ENCODE measurements at regions not wholly inside any gene's neighbourhood (a gene's known extent, or its start where the extent isn't known, plus 50 kb on each side); places are given as distances from the start of the nearest gene placed in this dataset.

DNA sequence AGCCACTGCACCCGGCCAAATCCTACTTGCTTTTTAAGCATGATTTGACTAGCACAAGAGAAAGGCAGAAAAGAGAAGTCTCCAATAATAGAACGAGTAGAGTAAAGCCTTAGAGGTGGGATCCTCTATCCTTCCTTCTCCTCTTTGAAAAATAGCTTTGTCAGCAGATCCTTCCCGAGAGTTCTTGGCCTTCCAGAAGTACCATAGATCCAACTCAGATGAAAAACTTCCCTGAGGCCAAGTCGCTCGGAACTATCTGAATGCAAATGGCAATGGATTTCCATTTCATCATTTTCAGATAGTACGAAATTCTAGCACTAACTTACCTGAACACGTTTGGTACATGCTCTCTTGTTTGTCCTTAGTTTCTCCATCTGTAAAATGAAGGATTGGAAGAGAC is 52.0 kb upstream of the SLIT3 start:
- peaks cover 62% of the 10 kb centered on the region for H3K27me3 ChIP-seq (ENCODE audit: low read depth)
- no peak overlapping the region for H3K4me3 ChIP-seq
- H3K9me3 ChIP-seq (replicated peaks), result no peaks in the 10 kb centered on the region

DNA sequence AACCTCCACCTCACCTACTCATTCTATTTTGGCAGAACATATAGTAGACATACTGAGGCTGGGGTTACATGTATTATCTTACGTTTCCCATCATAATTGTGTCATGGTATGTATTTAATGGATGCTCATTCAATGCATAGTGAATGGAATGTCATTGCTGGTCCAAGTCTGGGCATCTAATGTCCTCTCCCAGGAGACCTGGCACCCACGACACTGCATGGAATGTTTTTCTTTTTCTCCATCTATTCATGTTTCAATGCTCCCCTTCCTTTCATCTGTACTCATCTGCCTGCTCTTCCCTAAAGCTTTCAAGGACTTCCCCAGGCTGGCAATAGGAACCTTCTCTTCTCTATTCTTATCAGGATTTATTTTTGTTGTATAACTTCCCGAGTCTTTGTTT is 50.8 kb upstream of the SLIT3 start:
- DNase-seq, result no peak
- H3K9me3 ChIP-seq (replicated peaks), result no peaks in the 10 kb centered on the region
- intact Hi-C loops (cut with micrococcal nuclease), result no loop called here
- H3K4me1 ChIP-seq, result peaks cover 6% of the 10 kb centered on the region
- H3K27ac ChIP-seq (replicated peaks), result no peak overlapping the region
- H3K4me3 ChIP-seq, result no peak overlapping the region
- no peaks in the 10 kb centered on the region for H3K36me3 ChIP-seq
- TF ChIP-seq, protein P1, sequence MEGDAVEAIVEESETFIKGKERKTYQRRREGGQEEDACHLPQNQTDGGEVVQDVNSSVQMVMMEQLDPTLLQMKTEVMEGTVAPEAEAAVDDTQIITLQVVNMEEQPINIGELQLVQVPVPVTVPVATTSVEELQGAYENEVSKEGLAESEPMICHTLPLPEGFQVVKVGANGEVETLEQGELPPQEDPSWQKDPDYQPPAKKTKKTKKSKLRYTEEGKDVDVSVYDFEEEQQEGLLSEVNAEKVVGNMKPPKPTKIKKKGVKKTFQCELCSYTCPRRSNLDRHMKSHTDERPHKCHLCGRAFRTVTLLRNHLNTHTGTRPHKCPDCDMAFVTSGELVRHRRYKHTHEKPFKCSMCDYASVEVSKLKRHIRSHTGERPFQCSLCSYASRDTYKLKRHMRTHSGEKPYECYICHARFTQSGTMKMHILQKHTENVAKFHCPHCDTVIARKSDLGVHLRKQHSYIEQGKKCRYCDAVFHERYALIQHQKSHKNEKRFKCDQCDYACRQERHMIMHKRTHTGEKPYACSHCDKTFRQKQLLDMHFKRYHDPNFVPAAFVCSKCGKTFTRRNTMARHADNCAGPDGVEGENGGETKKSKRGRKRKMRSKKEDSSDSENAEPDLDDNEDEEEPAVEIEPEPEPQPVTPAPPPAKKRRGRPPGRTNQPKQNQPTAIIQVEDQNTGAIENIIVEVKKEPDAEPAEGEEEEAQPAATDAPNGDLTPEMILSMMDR (IDR thresholded peaks at IDR 0.05; ENCODE audit: borderline replicate concordance), result no peak
- peaks cover 74% of the 10 kb centered on the region for H3K27me3 ChIP-seq (ENCODE audit: low read depth)

More for the DNA sequence above, 52.0 kb upstream of the SLIT3 start:
- TF ChIP-seq, protein P1 (IDR thresholded peaks at IDR 0.05; ENCODE audit: borderline replicate concordance), result no peak
- intact Hi-C loops (cut with micrococcal nuclease), result no loop called here
- no peak overlapping the region for H3K27ac ChIP-seq (replicated peaks)
- peaks cover 6% of the 10 kb centered on the region for H3K4me1 ChIP-seq
- DNase-seq, result no peak
- H3K36me3 ChIP-seq, result no peaks in the 10 kb centered on the region

- Histone ChIP-seq H3K4me3 (no peak overlapping the region), H3K4me1 (peaks cover 15% of the 10 kb centered on the region), H3K27ac (replicated peaks) (no peak overlapping the region), H3K9me3 (replicated peaks) (no peaks in the 10 kb centered on the region), H3K27me3 (ENCODE audit: low read depth) (peaks cover 77% of the 10 kb centered on the region), H3K36me3 (no peaks in the 10 kb centered on the region)
- no peak for DNase-seq
- intact Hi-C loops (cut with micrococcal nuclease), result no loop called here
- TF ChIP-seq, protein P1 (IDR thresholded peaks at IDR 0.05; ENCODE audit: borderline replicate concordance), result no peak
These were observed 49.9 kb upstream of the SLIT3 start for GRCh38 chr5:169350759-169351240.
